ENCODE measurements at regions not wholly inside any gene's neighbourhood (a gene's known extent, or its start where the extent isn't known, plus 50 kb on each side); places are given as distances from the start of the nearest gene placed in this dataset.

DNA sequence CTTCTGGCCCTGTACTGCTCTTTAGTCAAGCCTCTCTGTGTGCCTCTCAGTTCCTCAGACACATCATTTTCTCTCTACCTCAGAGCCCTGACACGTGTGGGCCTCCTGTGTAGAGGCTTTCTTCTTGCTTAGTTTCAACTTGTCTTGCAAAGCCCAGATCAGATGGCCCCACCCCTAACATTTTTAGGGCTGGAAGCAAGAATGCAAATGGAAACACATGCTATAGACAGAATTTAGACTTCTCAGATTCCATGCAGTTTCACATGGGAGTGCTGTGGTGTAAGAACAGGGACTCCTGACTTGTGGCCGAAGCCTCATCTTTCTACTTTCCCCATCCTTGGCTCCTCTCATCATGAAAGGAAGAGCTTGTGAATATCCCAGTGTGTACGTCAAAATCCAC is 350.7 kb downstream of the DCHS2 start:
- H3K4me3 ChIP-seq (ENCODE audit: low read length), result no peak overlapping the region
- no peaks in the 10 kb centered on the region for H3K79me2 ChIP-seq (ENCODE audit: low read length)
- 0 out of 2 replicates have a peak, but pooled peaks cover 2% of the 10 kb centered on the region for H3K4me1 ChIP-seq (ENCODE audit: low read length)
- H3K9me3 ChIP-seq (ENCODE audit: low read length), result no peaks in the 10 kb centered on the region
- 0 out of 2 replicates have a peak overlapping the region, but pooled peaks have one; percentile 25 for H2AFZ ChIP-seq (ENCODE audit: low read length)
- H3K9me2 ChIP-seq (replicated peaks; ENCODE audit: insufficient read depth, low read length), result no peaks in the 10 kb centered on the region
- peak; percentile 50 for DNase-seq
- no peak overlapping the region for H3K27ac ChIP-seq (ENCODE audit: low read length)
- no peaks in the 10 kb centered on the region for H4K20me1 ChIP-seq (ENCODE audit: insufficient read depth, low read depth, low read length)
- H3K27me3 ChIP-seq (ENCODE audit: low read length), result no peaks in the 10 kb centered on the region
- H3K36me3 ChIP-seq (ENCODE audit: insufficient read depth, low read length), result no peaks in the 10 kb centered on the region
- no peak overlapping the region for H3K9ac ChIP-seq (ENCODE audit: low read length)
- no peak overlapping the region for H3K4me2 ChIP-seq (ENCODE audit: low read depth, low read length, poor library complexity, severe bottlenecking)

DNA sequence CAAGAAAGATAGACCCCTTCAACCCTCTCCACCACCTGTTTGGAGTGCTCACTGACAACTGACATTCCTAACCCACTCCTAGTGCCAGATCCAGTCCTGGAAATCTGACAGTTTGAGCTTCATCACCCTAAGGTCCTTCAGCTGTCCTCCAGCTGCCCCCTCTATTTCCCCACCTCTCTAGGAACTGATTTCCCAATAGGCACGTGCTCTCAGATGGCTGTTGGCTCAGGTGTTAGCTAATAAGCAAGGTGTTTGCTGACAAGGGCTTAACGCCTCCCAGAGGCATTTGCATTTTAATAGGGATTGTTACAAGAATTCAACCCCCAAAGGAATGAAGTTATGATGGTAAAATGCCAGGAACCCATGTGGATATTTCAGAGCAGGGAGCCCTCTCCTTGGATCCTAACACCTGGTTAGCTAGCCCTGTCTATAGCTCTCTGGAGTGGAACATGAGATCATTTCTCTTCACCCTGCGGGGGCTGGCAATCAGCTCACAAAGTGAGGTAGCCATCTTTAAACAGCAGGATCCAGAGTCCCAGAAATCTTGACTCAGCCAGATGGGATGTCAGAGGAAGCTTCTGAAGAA is 348.5 kb upstream of the SFRP2 start:
- Histone ChIP-seq H3K4me1 (ENCODE audit: low read length) (0 out of 2 replicates have a peak, but pooled peaks cover 2% of the 10 kb centered on the region), H3K27ac (ENCODE audit: low read length) (no peak overlapping the region), H3K27me3 (ENCODE audit: low read length) (no peaks in the 10 kb centered on the region), H3K4me2 (ENCODE audit: low read depth, low read length, poor library complexity, severe bottlenecking) (no peak overlapping the region), H3K9ac (ENCODE audit: low read length) (no peak overlapping the region), H3K9me3 (ENCODE audit: low read length) (no peaks in the 10 kb centered on the region), H3K79me2 (ENCODE audit: low read length) (no peaks in the 10 kb centered on the region), H4K20me1 (ENCODE audit: insufficient read depth, low read depth, low read length) (no peaks in the 10 kb centered on the region), H3K36me3 (ENCODE audit: insufficient read depth, low read length) (no peaks in the 10 kb centered on the region), H3K4me3 (ENCODE audit: low read length) (no peak overlapping the region), H3K9me2 (replicated peaks; ENCODE audit: insufficient read depth, low read length) (no peaks in the 10 kb centered on the region), H2AFZ (ENCODE audit: low read length) (no peak overlapping the region)
- DNase-seq, result no peak

DNA sequence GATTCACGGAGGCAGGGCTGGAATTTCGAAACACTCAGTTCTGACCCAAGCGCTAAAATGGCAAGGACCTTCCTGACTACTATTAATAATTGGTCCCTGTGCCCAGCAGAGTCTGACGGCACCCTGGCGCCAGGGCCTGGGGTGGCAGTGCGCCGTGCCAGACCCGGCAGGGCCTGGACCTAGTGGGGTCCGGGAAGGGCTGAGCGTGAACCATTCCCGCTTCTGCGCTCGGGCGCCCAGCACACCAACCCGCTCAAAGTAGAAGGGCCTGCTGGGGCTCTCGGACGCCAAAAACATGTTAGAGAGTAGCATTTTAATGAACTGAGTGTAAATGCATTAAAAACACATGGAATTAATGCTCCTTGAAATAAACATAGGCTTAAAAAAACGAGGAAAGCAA is 346.7 kb upstream of the SFRP2 start:
- no peak overlapping the region for H3K27ac ChIP-seq (ENCODE audit: low read length)
- H3K4me3 ChIP-seq (ENCODE audit: low read length), result no peak overlapping the region
- H2AFZ ChIP-seq (ENCODE audit: low read length), result no peak overlapping the region
- H4K20me1 ChIP-seq (ENCODE audit: insufficient read depth, low read depth, low read length), result no peaks in the 10 kb centered on the region
- DNase-seq, result no peak
- no peaks in the 10 kb centered on the region for H3K79me2 ChIP-seq (ENCODE audit: low read length)
- no peaks in the 10 kb centered on the region for H3K4me1 ChIP-seq (ENCODE audit: low read length)
- no peaks in the 10 kb centered on the region for H3K9me3 ChIP-seq (ENCODE audit: low read length)
- H3K9me2 ChIP-seq (replicated peaks; ENCODE audit: insufficient read depth, low read length), result no peaks in the 10 kb centered on the region
- H3K4me2 ChIP-seq (ENCODE audit: low read depth, low read length, poor library complexity, severe bottlenecking), result no peak overlapping the region
- H3K27me3 ChIP-seq (ENCODE audit: low read length), result no peaks in the 10 kb centered on the region
- H3K9ac ChIP-seq (ENCODE audit: low read length), result no peak overlapping the region
- H3K36me3 ChIP-seq (ENCODE audit: insufficient read depth, low read length), result no peaks in the 10 kb centered on the region

DNA sequence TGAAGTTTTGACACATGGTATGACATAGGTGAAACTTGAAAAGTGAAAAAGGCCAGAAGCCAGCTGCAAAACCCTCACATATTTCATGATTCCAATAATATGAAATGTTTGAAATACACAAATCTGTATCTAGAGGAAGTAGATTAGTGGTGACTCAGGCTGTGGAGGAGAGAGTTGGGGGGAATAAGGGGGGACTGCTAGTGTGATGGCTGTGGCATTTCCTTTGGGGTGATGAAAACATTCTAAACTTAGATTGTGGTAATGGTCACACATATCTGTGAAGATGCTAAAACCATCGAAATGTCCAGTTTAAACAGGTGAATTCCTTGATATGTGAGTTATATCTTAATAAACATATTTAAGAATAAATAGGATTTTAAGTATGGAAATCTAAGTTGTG is 343.5 kb upstream of the SFRP2 start:
- H3K27me3 ChIP-seq (ENCODE audit: low read length), result no peaks in the 10 kb centered on the region
- H3K9me2 ChIP-seq (replicated peaks; ENCODE audit: insufficient read depth, low read length), result no peaks in the 10 kb centered on the region
- no peak overlapping the region for H3K4me3 ChIP-seq (ENCODE audit: low read length)
- H3K79me2 ChIP-seq (ENCODE audit: low read length), result no peaks in the 10 kb centered on the region
- no peaks in the 10 kb centered on the region for H4K20me1 ChIP-seq (ENCODE audit: insufficient read depth, low read depth, low read length)
- H3K4me2 ChIP-seq (ENCODE audit: low read depth, low read length, poor library complexity, severe bottlenecking), result no peak overlapping the region
- DNase-seq, result no peak
- no peaks in the 10 kb centered on the region for H3K4me1 ChIP-seq (ENCODE audit: low read length)
- H3K9me3 ChIP-seq (ENCODE audit: low read length), result no peaks in the 10 kb centered on the region
- no peak overlapping the region for H3K9ac ChIP-seq (ENCODE audit: low read length)
- H3K27ac ChIP-seq (ENCODE audit: low read length), result no peak overlapping the region
- no peak overlapping the region for H2AFZ ChIP-seq (ENCODE audit: low read length)
- no peaks in the 10 kb centered on the region for H3K36me3 ChIP-seq (ENCODE audit: insufficient read depth, low read length)

DNA sequence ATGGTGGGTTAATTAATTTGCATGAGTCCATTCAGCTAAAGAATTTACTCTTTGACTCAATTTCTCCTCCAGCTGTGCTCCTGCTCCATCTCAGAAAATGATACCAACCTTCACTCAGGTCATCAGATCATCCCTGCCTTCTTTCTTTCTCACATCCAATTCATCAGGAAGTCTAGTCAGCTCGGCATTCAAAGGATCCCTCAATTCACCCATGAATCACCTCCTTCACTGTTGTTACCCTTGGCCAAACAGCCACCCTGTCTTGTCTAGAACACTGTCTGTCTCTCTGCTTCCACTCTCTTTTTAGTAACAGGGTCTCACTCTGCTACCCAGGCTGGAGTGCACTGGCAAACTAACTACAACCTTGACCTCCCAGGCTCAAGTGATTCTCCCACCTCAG is 337.4 kb upstream of the SFRP2 start:
- Histone ChIP-seq H3K4me2 (ENCODE audit: low read depth, low read length, poor library complexity, severe bottlenecking) (no peak overlapping the region), H3K9me3 (ENCODE audit: low read length) (no peaks in the 10 kb centered on the region), H3K79me2 (ENCODE audit: low read length) (no peaks in the 10 kb centered on the region), H3K36me3 (ENCODE audit: insufficient read depth, low read length) (no peaks in the 10 kb centered on the region), H3K27me3 (ENCODE audit: low read length) (no peaks in the 10 kb centered on the region), H4K20me1 (ENCODE audit: insufficient read depth, low read depth, low read length) (no peaks in the 10 kb centered on the region), H3K9me2 (replicated peaks; ENCODE audit: insufficient read depth, low read length) (no peaks in the 10 kb centered on the region), H2AFZ (ENCODE audit: low read length) (no peak overlapping the region), H3K9ac (ENCODE audit: low read length) (no peak overlapping the region), H3K4me1 (ENCODE audit: low read length) (peaks cover 8% of the 10 kb centered on the region), H3K27ac (ENCODE audit: low read length) (no peak overlapping the region), H3K4me3 (ENCODE audit: low read length) (no peak overlapping the region)
- no peak for DNase-seq

DNA sequence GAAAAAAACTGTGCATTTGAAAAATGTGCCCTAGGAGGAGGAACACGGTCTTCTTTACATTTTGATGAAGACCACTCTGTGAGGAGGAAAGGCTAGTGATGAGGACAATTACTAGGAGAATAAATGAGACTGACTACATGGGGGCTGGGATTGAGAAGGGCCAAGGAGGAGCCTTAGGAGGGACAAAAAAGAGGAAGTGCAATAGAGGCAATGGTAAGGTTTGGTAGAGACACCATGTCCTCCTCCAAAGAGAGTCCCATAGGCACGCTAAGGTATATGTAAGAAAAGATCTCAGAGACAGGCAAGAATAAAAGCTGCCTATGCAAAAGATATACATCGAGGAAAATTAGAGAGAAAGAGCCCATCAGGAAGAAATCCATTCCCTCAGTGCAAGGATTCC is 336.5 kb upstream of the SFRP2 start:
- H2AFZ ChIP-seq (ENCODE audit: low read length), result no peak overlapping the region
- no peak overlapping the region for H3K4me3 ChIP-seq (ENCODE audit: low read length)

DNA sequence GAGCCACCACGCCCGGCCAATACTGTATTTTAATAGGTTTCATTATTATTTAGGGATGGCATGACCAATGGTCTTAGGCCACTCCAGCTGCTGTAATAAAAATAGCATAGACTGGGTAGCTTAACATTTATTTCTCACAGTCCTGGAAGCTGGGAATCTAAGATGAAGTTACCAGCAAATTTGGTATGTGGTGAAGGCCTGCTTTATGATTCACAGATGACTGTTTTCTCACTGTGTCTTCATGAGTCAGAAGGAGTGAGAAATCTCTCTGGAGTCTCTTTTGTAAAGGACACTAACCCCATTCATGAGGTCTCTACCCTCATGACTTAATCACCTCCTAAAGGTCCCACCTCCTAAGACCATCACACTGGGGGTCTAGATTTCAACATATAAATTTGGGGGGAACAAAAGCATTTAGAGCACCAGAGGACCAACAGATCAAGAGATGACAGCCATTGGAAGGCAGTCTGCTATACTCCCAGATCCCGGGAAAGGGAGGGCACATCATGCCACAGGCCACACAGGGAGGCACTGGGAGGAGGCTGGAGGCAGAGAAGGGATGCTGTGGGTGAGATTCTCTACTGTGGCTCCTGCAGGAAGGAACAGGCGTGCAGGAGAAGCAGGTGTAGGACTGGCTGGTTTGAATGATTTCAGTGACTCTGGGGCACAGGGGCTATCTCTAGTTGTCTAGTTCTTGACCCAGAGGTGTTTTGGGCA is 335.8 kb upstream of the SFRP2 start:
- Histone ChIP-seq H3K4me3 (ENCODE audit: low read length) (no peak overlapping the region), H4K20me1 (ENCODE audit: insufficient read depth, low read depth, low read length) (no peaks in the 10 kb centered on the region), H3K27me3 (ENCODE audit: low read length) (no peaks in the 10 kb centered on the region), H2AFZ (ENCODE audit: low read length) (no peak overlapping the region), H3K4me1 (ENCODE audit: low read length) (peaks cover 8% of the 10 kb centered on the region), H3K36me3 (ENCODE audit: insufficient read depth, low read length) (no peaks in the 10 kb centered on the region), H3K27ac (ENCODE audit: low read length) (no peak overlapping the region), H3K79me2 (ENCODE audit: low read length) (no peaks in the 10 kb centered on the region), H3K4me2 (ENCODE audit: low read depth, low read length, poor library complexity, severe bottlenecking) (no peak overlapping the region), H3K9me2 (replicated peaks; ENCODE audit: insufficient read depth, low read length) (no peaks in the 10 kb centered on the region), H3K9ac (ENCODE audit: low read length) (no peak overlapping the region), H3K9me3 (ENCODE audit: low read length) (no peaks in the 10 kb centered on the region)
- no peak for DNase-seq

More for the DNA sequence above, 336.5 kb upstream of the SFRP2 start:
- Histone ChIP-seq H3K27ac (ENCODE audit: low read length) (no peak overlapping the region), H3K36me3 (ENCODE audit: insufficient read depth, low read length) (no peaks in the 10 kb centered on the region), H3K79me2 (ENCODE audit: low read length) (no peaks in the 10 kb centered on the region), H3K9ac (ENCODE audit: low read length) (no peak overlapping the region), H3K4me1 (ENCODE audit: low read length) (peaks cover 8% of the 10 kb centered on the region), H3K4me2 (ENCODE audit: low read depth, low read length, poor library complexity, severe bottlenecking) (no peak overlapping the region), H3K9me2 (replicated peaks; ENCODE audit: insufficient read depth, low read length) (no peaks in the 10 kb centered on the region), H3K27me3 (ENCODE audit: low read length) (no peaks in the 10 kb centered on the region), H4K20me1 (ENCODE audit: insufficient read depth, low read depth, low read length) (no peaks in the 10 kb centered on the region), H3K9me3 (ENCODE audit: low read length) (no peaks in the 10 kb centered on the region)
- no peak for DNase-seq

DNA sequence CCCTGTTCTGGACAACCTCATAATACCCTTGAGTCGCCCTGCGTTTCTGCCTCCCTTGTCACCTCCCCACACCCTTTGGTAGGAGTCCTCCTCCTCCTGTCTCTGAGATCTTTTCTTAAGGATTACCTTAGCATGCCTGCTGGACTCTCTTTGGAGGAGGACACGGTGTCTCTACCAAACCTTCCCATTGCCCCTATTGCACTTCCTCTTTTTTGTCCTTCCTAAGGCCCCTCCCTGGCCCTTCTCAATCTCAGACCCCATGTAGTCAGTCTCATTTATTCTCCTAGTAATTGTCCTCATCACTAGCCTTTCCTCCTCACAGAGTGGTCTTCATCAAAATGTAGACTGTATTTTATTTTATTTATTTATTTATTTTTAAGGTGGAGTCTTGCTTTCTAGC is 335.0 kb upstream of the SFRP2 start:
- no peaks in the 10 kb centered on the region for H3K9me3 ChIP-seq (ENCODE audit: low read length)
- H3K4me2 ChIP-seq (ENCODE audit: low read depth, low read length, poor library complexity, severe bottlenecking), result no peak overlapping the region
- H3K36me3 ChIP-seq (ENCODE audit: insufficient read depth, low read length), result no peaks in the 10 kb centered on the region
- H3K4me3 ChIP-seq (ENCODE audit: low read length), result no peak overlapping the region
- peaks cover 8% of the 10 kb centered on the region for H3K4me1 ChIP-seq (ENCODE audit: low read length)
- H3K9me2 ChIP-seq (replicated peaks; ENCODE audit: insufficient read depth, low read length), result no peaks in the 10 kb centered on the region
- H3K27ac ChIP-seq (ENCODE audit: low read length), result no peak overlapping the region
- no peaks in the 10 kb centered on the region for H3K79me2 ChIP-seq (ENCODE audit: low read length)
- DNase-seq, result no peak
- no peaks in the 10 kb centered on the region for H4K20me1 ChIP-seq (ENCODE audit: insufficient read depth, low read depth, low read length)
- H2AFZ ChIP-seq (ENCODE audit: low read length), result no peak overlapping the region
- no peaks in the 10 kb centered on the region for H3K27me3 ChIP-seq (ENCODE audit: low read length)
- H3K9ac ChIP-seq (ENCODE audit: low read length), result no peak overlapping the region
